SU-DHL-6 (cell line): ENCODE measurements at regions not wholly inside any gene's neighbourhood (a gene's known extent, or its start where the extent isn't known, plus 50 kb on each side); places are given as distances from the start of the nearest gene placed in this dataset.

Source experiments
- EZH2phosphoT487 ChIP-seq: fragments of 200-600 bp; sonication (generic), shearing (Covaris generic); conservative IDR thresholded peaks from 2 replicates; pipeline ENCODE4 v1.6.1; 2018; ENCODE audit warnings: mild to moderate bottlenecking, antibody characterized with exemption, low read length, moderate library complexity, mixed read lengths
- TF ChIP-seq, protein P1 (sequence below): fragments of 200-600 bp; sonication (generic); IDR thresholded peaks from one replicate; pipeline ENCODE4 v1.5.1; 2017; ENCODE audit warnings: antibody characterized with exemption, mild to moderate bottlenecking, low read length, moderate library complexity; ENCODE audit not compliant: insufficient read depth, poor library complexity, severe bottlenecking

DNA sequence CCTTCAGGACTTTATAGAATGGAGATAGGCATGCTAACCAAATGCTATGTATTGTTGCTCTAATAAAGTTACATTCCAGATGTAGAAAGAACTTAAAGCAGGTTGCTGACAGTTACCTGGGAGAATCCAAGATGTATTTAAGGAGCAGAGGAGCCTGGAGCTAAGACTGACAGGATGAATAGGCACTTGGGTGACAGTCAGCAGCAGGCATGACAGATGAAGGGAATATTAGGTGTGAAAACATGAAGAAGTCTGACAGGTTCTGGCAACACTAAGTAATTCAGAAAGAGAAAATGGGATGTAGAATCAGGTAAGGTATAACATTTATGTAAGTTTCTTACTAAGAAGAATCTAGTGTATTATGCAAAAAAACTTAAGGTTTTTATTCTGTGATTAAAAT lies 232.0 kb downstream of the DSC3 start:
- TF ChIP-seq, protein P1, sequence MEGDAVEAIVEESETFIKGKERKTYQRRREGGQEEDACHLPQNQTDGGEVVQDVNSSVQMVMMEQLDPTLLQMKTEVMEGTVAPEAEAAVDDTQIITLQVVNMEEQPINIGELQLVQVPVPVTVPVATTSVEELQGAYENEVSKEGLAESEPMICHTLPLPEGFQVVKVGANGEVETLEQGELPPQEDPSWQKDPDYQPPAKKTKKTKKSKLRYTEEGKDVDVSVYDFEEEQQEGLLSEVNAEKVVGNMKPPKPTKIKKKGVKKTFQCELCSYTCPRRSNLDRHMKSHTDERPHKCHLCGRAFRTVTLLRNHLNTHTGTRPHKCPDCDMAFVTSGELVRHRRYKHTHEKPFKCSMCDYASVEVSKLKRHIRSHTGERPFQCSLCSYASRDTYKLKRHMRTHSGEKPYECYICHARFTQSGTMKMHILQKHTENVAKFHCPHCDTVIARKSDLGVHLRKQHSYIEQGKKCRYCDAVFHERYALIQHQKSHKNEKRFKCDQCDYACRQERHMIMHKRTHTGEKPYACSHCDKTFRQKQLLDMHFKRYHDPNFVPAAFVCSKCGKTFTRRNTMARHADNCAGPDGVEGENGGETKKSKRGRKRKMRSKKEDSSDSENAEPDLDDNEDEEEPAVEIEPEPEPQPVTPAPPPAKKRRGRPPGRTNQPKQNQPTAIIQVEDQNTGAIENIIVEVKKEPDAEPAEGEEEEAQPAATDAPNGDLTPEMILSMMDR: no peak
- TF ChIP-seq EZH2phosphoT487: no peak
